ENCODE measurements at regions not wholly inside any gene's neighbourhood (a gene's known extent, or its start where the extent isn't known, plus 50 kb on each side); places are given as distances from the start of the nearest gene placed in this dataset.

GRCh38 chr4:37758226-37758625 is 68.3 kb upstream of the PGM2 start (continued):
- TF ChIP-seq, protein P1, sequence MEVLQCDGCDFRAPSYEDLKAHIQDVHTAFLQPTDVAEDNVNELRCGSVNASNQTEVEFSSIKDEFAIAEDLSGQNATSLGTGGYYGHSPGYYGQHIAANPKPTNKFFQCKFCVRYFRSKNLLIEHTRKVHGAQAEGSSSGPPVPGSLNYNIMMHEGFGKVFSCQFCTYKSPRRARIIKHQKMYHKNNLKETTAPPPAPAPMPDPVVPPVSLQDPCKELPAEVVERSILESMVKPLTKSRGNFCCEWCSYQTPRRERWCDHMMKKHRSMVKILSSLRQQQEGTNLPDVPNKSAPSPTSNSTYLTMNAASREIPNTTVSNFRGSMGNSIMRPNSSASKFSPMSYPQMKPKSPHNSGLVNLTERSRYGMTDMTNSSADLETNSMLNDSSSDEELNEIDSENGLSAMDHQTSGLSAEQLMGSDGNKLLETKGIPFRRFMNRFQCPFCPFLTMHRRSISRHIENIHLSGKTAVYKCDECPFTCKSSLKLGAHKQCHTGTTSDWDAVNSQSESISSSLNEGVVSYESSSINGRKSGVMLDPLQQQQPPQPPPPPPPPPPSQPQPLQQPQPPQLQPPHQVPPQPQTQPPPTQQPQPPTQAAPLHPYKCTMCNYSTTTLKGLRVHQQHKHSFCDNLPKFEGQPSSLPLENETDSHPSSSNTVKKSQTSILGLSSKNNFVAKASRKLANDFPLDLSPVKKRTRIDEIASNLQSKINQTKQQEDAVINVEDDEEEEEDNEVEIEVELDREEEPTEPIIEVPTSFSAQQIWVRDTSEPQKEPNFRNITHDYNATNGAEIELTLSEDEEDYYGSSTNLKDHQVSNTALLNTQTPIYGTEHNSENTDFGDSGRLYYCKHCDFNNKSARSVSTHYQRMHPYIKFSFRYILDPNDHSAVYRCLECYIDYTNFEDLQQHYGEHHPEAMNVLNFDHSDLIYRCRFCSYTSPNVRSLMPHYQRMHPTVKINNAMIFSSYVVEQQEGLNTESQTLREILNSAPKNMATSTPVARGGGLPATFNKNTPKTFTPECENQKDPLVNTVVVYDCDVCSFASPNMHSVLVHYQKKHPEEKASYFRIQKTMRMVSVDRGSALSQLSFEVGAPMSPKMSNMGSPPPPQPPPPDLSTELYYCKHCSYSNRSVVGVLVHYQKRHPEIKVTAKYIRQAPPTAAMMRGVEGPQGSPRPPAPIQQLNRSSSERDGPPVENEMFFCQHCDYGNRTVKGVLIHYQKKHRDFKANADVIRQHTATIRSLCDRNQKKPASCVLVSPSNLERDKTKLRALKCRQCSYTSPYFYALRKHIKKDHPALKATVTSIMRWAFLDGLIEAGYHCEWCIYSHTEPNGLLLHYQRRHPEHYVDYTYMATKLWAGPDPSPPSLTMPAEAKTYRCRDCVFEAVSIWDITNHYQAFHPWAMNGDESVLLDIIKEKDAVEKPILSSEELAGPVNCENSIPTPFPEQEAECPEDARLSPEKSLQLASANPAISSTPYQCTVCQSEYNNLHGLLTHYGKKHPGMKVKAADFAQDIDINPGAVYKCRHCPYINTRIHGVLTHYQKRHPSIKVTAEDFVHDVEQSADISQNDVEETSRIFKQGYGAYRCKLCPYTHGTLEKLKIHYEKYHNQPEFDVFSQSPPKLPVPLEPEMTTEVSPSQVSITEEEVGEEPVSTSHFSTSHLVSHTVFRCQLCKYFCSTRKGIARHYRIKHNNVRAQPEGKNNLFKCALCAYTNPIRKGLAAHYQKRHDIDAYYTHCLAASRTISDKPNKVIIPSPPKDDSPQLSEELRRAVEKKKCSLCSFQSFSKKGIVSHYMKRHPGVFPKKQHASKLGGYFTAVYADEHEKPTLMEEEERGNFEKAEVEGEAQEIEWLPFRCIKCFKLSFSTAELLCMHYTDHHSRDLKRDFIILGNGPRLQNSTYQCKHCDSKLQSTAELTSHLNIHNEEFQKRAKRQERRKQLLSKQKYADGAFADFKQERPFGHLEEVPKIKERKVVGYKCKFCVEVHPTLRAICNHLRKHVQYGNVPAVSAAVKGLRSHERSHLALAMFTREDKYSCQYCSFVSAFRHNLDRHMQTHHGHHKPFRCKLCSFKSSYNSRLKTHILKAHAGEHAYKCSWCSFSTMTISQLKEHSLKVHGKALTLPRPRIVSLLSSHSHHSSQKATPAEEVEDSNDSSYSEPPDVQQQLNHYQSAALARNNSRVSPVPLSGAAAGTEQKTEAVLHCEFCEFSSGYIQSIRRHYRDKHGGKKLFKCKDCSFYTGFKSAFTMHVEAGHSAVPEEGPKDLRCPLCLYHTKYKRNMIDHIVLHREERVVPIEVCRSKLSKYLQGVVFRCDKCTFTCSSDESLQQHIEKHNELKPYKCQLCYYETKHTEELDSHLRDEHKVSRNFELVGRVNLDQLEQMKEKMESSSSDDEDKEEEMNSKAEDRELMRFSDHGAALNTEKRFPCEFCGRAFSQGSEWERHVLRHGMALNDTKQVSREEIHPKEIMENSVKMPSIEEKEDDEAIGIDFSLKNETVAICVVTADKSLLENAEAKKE (CRISPR knock-in tag; IDR thresholded peaks at IDR 0.05), result no peak
- TF ChIP-seq POLR2AphosphoS5 (IDR thresholded peaks at IDR 0.05; ENCODE audit: low read depth), result no peak
- TF ChIP-seq EZH2phosphoT487 (IDR thresholded peaks at IDR 0.05; ENCODE audit: unreplicated experiment), result no peak
- TF ChIP-seq, protein P2, sequence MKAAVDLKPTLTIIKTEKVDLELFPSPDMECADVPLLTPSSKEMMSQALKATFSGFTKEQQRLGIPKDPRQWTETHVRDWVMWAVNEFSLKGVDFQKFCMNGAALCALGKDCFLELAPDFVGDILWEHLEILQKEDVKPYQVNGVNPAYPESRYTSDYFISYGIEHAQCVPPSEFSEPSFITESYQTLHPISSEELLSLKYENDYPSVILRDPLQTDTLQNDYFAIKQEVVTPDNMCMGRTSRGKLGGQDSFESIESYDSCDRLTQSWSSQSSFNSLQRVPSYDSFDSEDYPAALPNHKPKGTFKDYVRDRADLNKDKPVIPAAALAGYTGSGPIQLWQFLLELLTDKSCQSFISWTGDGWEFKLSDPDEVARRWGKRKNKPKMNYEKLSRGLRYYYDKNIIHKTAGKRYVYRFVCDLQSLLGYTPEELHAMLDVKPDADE (IDR thresholded peaks at IDR 0.05), result no peak
- no peak for TF ChIP-seq CREB1 (CRISPR knock-in tag; IDR thresholded peaks at IDR 0.05; ENCODE audit: low read depth)
- TF ChIP-seq ZNF114 (CRISPR knock-in tag; IDR thresholded peaks at IDR 0.05), result no peak
- TF ChIP-seq JUNB (IDR thresholded peaks at IDR 0.05; ENCODE audit: unreplicated experiment), result no peak
- TF ChIP-seq, protein P3, sequence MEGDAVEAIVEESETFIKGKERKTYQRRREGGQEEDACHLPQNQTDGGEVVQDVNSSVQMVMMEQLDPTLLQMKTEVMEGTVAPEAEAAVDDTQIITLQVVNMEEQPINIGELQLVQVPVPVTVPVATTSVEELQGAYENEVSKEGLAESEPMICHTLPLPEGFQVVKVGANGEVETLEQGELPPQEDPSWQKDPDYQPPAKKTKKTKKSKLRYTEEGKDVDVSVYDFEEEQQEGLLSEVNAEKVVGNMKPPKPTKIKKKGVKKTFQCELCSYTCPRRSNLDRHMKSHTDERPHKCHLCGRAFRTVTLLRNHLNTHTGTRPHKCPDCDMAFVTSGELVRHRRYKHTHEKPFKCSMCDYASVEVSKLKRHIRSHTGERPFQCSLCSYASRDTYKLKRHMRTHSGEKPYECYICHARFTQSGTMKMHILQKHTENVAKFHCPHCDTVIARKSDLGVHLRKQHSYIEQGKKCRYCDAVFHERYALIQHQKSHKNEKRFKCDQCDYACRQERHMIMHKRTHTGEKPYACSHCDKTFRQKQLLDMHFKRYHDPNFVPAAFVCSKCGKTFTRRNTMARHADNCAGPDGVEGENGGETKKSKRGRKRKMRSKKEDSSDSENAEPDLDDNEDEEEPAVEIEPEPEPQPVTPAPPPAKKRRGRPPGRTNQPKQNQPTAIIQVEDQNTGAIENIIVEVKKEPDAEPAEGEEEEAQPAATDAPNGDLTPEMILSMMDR (conservative IDR thresholded peaks at IDR 0.05; ENCODE audit: low read depth in 2 of 2), result no peak
- TF ChIP-seq ZNF331 (CRISPR knock-in tag; IDR thresholded peaks at IDR 0.05; ENCODE audit: low read depth), result no peak

Data from GM23338 (cell line).